AG09319 (cell line): ENCODE measurements at regions not wholly inside any gene's neighbourhood (a gene's known extent, or its start where the extent isn't known, plus 50 kb on each side); places are given as distances from the start of the nearest gene placed in this dataset.

ENCODE experiments used
- DNase-seq: peaks from one replicate; pipeline ENCODE4 v3.0.0-alpha.2; 2010; ENCODE audit warnings: low read depth; ENCODE audit errors: extremely low read depth
- TF ChIP-seq, protein P1 (sequence below): IDR thresholded peaks from 2 replicates; pipeline ENCODE4 v1.5.1; 2011; ENCODE audit warnings: low read depth, mild to moderate bottlenecking, inconsistent platforms, low read length, moderate library complexity

GRCh38 chr1:115233598-115233997 lies 104.5 kb downstream of the NGF start:
- DNase-seq: no peak
- TF ChIP-seq, protein P1, sequence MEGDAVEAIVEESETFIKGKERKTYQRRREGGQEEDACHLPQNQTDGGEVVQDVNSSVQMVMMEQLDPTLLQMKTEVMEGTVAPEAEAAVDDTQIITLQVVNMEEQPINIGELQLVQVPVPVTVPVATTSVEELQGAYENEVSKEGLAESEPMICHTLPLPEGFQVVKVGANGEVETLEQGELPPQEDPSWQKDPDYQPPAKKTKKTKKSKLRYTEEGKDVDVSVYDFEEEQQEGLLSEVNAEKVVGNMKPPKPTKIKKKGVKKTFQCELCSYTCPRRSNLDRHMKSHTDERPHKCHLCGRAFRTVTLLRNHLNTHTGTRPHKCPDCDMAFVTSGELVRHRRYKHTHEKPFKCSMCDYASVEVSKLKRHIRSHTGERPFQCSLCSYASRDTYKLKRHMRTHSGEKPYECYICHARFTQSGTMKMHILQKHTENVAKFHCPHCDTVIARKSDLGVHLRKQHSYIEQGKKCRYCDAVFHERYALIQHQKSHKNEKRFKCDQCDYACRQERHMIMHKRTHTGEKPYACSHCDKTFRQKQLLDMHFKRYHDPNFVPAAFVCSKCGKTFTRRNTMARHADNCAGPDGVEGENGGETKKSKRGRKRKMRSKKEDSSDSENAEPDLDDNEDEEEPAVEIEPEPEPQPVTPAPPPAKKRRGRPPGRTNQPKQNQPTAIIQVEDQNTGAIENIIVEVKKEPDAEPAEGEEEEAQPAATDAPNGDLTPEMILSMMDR: no peak

GRCh38 chr1:115230281-115230680 lies 107.8 kb downstream of the NGF start:
- TF ChIP-seq, protein P1: no peak
- DNase-seq: no peak

GRCh38 chr1:115229016-115229415 lies 109.0 kb downstream of the NGF start:
- TF ChIP-seq, protein P1: no peak
- DNase-seq: no peak

DNA sequence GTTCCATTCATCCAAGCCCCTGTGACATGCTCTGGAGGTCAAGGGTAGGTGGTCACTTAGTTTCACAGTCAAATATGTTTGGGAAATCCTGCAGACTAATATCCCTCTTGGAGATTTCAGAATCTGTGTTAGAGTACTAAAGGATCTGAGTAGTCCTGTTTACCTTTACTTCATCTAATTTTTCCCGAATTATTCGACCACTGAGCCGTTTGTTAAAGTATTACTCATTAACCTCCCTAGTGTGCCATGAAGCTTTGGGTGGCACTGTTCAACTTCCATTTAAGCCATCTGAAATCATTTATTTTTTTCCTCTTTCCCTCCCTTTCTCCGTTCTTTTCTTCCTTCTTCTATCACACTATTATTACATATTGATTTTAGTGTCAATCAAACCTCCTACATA lies 109.9 kb downstream of the NGF start:
- TF ChIP-seq, protein P1: no peak
- DNase-seq: no peak

- no peak for DNase-seq
- TF ChIP-seq, protein P1: no peak
Measured at GRCh38 chr1:115227346-115228082, 110.5 kb downstream of the NGF start.

DNA sequence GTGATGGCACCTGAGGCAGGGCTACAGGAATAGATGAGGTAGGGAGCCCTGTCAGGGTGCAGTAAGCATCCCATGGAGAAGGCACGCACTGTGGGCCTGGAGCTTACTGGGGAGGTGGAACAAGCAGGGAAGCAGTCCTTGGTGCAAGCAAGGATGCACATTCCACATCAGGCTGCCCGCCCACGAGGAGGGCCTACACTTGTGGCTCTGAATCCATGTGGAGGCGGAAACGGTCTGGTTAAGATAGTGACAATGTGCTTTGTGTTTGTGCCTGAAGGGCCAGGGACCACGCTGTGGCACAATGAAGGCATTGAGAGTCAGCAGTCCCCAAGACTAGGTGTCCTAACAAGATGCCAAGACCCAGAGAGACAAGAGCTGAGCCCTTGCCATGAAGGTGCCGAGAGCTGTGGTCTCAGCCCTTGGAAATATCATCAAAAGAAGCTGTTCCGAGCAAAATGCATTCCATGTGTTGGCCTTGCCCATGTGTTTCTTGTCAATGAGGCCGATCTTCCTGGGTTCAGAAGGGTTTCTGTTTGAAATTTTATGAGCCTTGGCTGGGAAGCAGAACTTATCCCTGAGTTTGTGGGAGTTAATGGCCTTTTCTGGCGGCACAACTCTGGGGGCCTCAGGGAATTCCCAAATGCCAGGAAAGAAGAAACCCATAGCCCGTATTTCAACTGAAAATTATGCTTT lies 111.9 kb downstream of the NGF start:
- DNase-seq: no peak
- TF ChIP-seq, protein P1: no peak

GRCh38 chr1:115224636-115225035 lies 113.4 kb downstream of the NGF start:
- TF ChIP-seq, protein P1: no peak
- no peak for DNase-seq
